T-cell (primary cell): ENCODE measurements at regions not wholly inside any gene's neighbourhood (a gene's known extent, or its start where the extent isn't known, plus 50 kb on each side); places are given as distances from the start of the nearest gene placed in this dataset.
"Not testable (repeated sequence)": the region's sequence is repeated elsewhere in the genome, so short reads cannot be mapped to it uniquely, and the experiment has no call there.

Source experiments
- ATAC-seq, 4 experiments: fragments of 200-7000 bp in 3 of 4; fragments of 150-1000 bp in 1 of 4; cut with Tn5 transposase; replicated peaks in 1 of 4; 1 replicate in 3 of 4; 2 replicates in 1 of 4; pipeline ENCODE4 v1.10.0; 2021; ENCODE audit warnings: moderate library complexity in 3 of 4, mild to moderate bottlenecking in 2 of 4, moderate number of reproducible peaks in 1 of 4
- CTCF ChIA-PET, 2 donors: fragments of 300-600 bp; sonication (Branson Sonifier 250); formaldehyde crosslinking; loops; one replicate each; lab custom pipeline; 2022; ENCODE audit warnings: antibody characterized with exemption in 2 of 2; lab: Charles Lee
- POLR2A ChIA-PET, 2 donors: fragments of 300-600 bp; sonication (Branson Sonifier 250); formaldehyde crosslinking; loops; one replicate each; lab custom pipeline; 2022; ENCODE audit warnings: antibody characterized with exemption in 2 of 2; lab: Charles Lee
- DNase-seq, 35 experiments: peaks; one replicate each; pipeline versions ENCODE4 v3.0.0 to v3.0.0-alpha.2; 2013 to 2023
- H3K27ac ChIP-seq: one replicate; pipeline ENCODE4 v1.5.1; 2013; ENCODE audit warnings: low read length
- H3K27me3 ChIP-seq, 2 experiments: replicated peaks in 1 of 2; 1 replicate in 1 of 2; 2 replicates in 1 of 2; pipeline versions ENCODE4 v1.6.1 to v1.7.0; 2013; ENCODE audit warnings: low read length in 1 of 2, mixed read lengths in 1 of 2; ENCODE audit not compliant: control insufficient read depth in 2 of 2, insufficient read depth in 2 of 2; ENCODE audit errors: extremely low read depth in 1 of 2
- H3K36me3 ChIP-seq, 2 donors: 1 replicate in 1 of 2; 2 replicates in 1 of 2; pipeline versions ENCODE4 v1.6.1 to v1.7.0; 2013; ENCODE audit warnings: low read length in 1 of 2; ENCODE audit not compliant: control insufficient read depth in 2 of 2, insufficient read depth in 1 of 2; ENCODE audit errors: extremely low read depth in 1 of 2
- H3K4me1 ChIP-seq, 2 experiments: 1 replicate in 1 of 2; 2 replicates in 1 of 2; pipeline versions ENCODE4 v1.6.1 to v1.7.0; 2013; ENCODE audit warnings: low read length in 2 of 2, mixed read lengths in 1 of 2; ENCODE audit not compliant: insufficient read depth in 2 of 2, control insufficient read depth in 1 of 2; ENCODE audit errors: extremely low read depth in 1 of 2
- H3K4me3 ChIP-seq, 2 donors: 1 replicate in 1 of 2; 2 replicates in 1 of 2; pipeline versions ENCODE4 v1.5.1 to v1.7.0; 2013; ENCODE audit warnings: mild to moderate bottlenecking in 2 of 2, low read length in 1 of 2, moderate library complexity in 1 of 2; ENCODE audit not compliant: control insufficient read depth in 1 of 2; ENCODE audit errors: extremely low read depth in 1 of 2
- H3K9me3 ChIP-seq: 2 replicates; pipeline ENCODE4 v1.7.0; 2013
- H3K27ac Mint-ChIP-seq, 2 donors: one replicate each; pipeline ENCODE4 v1.8.0; 2020 to 2021; ENCODE audit warnings: mild to moderate bottlenecking in 2 of 2, mixed read lengths in 2 of 2
- H3K27me3 Mint-ChIP-seq, 2 donors: one replicate each; pipeline ENCODE4 v1.8.0; 2021 to 2022; ENCODE audit warnings: mixed read lengths in 2 of 2
- H3K36me3 Mint-ChIP-seq: one replicate; pipeline ENCODE4 v1.8.0; 2021; ENCODE audit warnings: mixed read lengths
- H3K4me1 Mint-ChIP-seq, 3 donors: one replicate each; pipeline ENCODE4 v1.8.0; 2020 to 2022; ENCODE audit warnings: mixed read lengths in 3 of 3, mild to moderate bottlenecking in 1 of 3
- H3K4me3 Mint-ChIP-seq, 3 donors: one replicate each; pipeline ENCODE4 v1.8.0; 2020 to 2022; ENCODE audit warnings: mild to moderate bottlenecking in 3 of 3, mixed read lengths in 3 of 3, moderate library complexity in 3 of 3
- H3K9me3 Mint-ChIP-seq, 3 donors: one replicate each; pipeline ENCODE4 v1.8.0; 2020 to 2022; ENCODE audit warnings: mixed read lengths in 3 of 3
- WGBS: methylation state at CpG from one replicate; pipeline ENCODE4 v1.1.5; 2013; ENCODE audit warnings: missing lambda C conversion rate; ENCODE audit not compliant: insufficient coverage; 5-methylcytosine and 5-hydroxymethylcytosine counted together

GRCh38 chr9:40993375-40993774 lies 135.1 kb downstream of the FOXD4L6 start:
- peaks cover 5 to 13% of the 10 kb centered on the region in 2 experiments for H3K4me1 ChIP-seq
- H3K9me3 Mint-ChIP-seq, ATAC-seq, H3K4me3 ChIP-seq, POLR2A ChIA-PET, H3K27me3 ChIP-seq, DNase-seq, H3K27ac ChIP-seq, H3K27me3 Mint-ChIP-seq, H3K36me3 ChIP-seq, CTCF ChIA-PET, H3K9me3 ChIP-seq: not testable (repeated sequence)
- Mint-ChIP-seq H3K27ac (peak overlapping the region; percentile 22 to 46), H3K4me3 (peak overlapping the region in 1 of 3 donors; percentile 57), H3K4me1 (peaks cover 40 to 52% (median 48%) of the 10 kb centered on the region in 3 donors), H3K36me3 (peaks cover 27% of the 10 kb centered on the region)
- no CpG with 5 or more reads among the region's 4 CpGs for WGBS

- DNase-seq, H3K9me3 ChIP-seq, H3K36me3 ChIP-seq, CTCF ChIA-PET, H3K4me3 Mint-ChIP-seq, H3K9me3 Mint-ChIP-seq, H3K27me3 Mint-ChIP-seq, ATAC-seq, POLR2A ChIA-PET, H3K27me3 ChIP-seq, H3K27ac Mint-ChIP-seq: not testable (repeated sequence)
- Histone ChIP-seq H3K4me1 (peaks cover 5 to 11% of the 10 kb centered on the region in 2 experiments), H3K4me3 (peak overlapping the region; percentile 74 to 83), H3K27ac (peak overlapping the region; percentile 83)
- Mint-ChIP-seq H3K4me1 (peaks cover 36 to 51% (median 43%) of the 10 kb centered on the region in 3 donors), H3K36me3 (peaks cover 31% of the 10 kb centered on the region)
- WGBS: 12% methylated on average over 16 of the region's 25 CpGs
Measured at GRCh38 chr9:40992472-40992821, 136.0 kb downstream of the FOXD4L6 start.

- H3K4me1 Mint-ChIP-seq: peaks cover 30 to 46% (median 39%) of the 10 kb centered on the region in 3 donors
- H3K4me1 ChIP-seq: peaks cover 5 to 11% of the 10 kb centered on the region in 2 experiments
- CTCF ChIA-PET, H3K4me3 Mint-ChIP-seq, H3K27me3 ChIP-seq, H3K27me3 Mint-ChIP-seq, H3K36me3 ChIP-seq, POLR2A ChIA-PET, H3K9me3 Mint-ChIP-seq, H3K27ac Mint-ChIP-seq, H3K9me3 ChIP-seq: not testable (repeated sequence)
- peak; percentile 95 to 100 (median 99) for DNase-seq
- 14% methylated on average over 53 of the region's 54 CpGs for WGBS
- H3K36me3 Mint-ChIP-seq: peaks cover 26% of the 10 kb centered on the region
- ATAC-seq: peak; percentile 97 to 99 (median 98)
- H3K4me3 ChIP-seq: peak overlapping the region; percentile 74 to 83
- peak overlapping the region; percentile 83 for H3K27ac ChIP-seq
Measured at GRCh38 chr9:40991741-40992471, 136.6 kb downstream of the FOXD4L6 start.

- H3K9me3 ChIP-seq, ATAC-seq, H3K27me3 ChIP-seq, H3K4me3 Mint-ChIP-seq, H3K27ac Mint-ChIP-seq, H3K27me3 Mint-ChIP-seq, POLR2A ChIA-PET, H3K9me3 Mint-ChIP-seq, H3K36me3 ChIP-seq: not testable (repeated sequence)
- 21% methylated on average over 12 of the region's 20 CpGs for WGBS
- H3K4me3 ChIP-seq: peak overlapping the region; percentile 74 to 83
- Mint-ChIP-seq H3K4me1 (peaks cover 25 to 41% (median 34%) of the 10 kb centered on the region in 3 donors), H3K36me3 (peaks cover 21% of the 10 kb centered on the region)
- peaks cover 5 to 11% of the 10 kb centered on the region in 2 experiments for H3K4me1 ChIP-seq
- DNase-seq: peak in 1 of 35 experiments; percentile 4
- CTCF ChIA-PET: interaction anchor here in 1 of 2 donors (0.5 kb wide), 1 partner anchor 97 kb away, joined by 6 read pairs; no protein-coding TSS in a partner anchor
- H3K27ac ChIP-seq: peak overlapping the region; percentile 83
Measured at GRCh38 chr9:40991100-40991740, 137.3 kb downstream of the FOXD4L6 start.

- CTCF ChIA-PET: not testable (repeated sequence)
- H3K4me1 Mint-ChIP-seq: peaks cover 6 to 14% (median 8%) of the 10 kb centered on the region in 3 donors
Measured at GRCh38 chr9:40986332-40986731, 142.1 kb downstream of the FOXD4L6 start.

GRCh38 chr9:40975351-40975750 lies 153.1 kb downstream of the FOXD4L6 start:
- H3K4me1 Mint-ChIP-seq, ATAC-seq, H3K27ac ChIP-seq, H3K9me3 Mint-ChIP-seq, DNase-seq, H3K27me3 Mint-ChIP-seq, POLR2A ChIA-PET, H3K4me3 Mint-ChIP-seq, H3K9me3 ChIP-seq, H3K4me3 ChIP-seq, H3K36me3 Mint-ChIP-seq, H3K4me1 ChIP-seq, H3K36me3 ChIP-seq, H3K27me3 ChIP-seq, H3K27ac Mint-ChIP-seq, CTCF ChIA-PET: not testable (repeated sequence)
- WGBS: 97% methylated on average over 7 of the region's 17 CpGs

More at GRCh38 chr9:40986332-40986731, 142.1 kb downstream of the FOXD4L6 start:
- H3K36me3 ChIP-seq, H3K9me3 ChIP-seq, H3K27ac ChIP-seq, POLR2A ChIA-PET, H3K27ac Mint-ChIP-seq, H3K27me3 Mint-ChIP-seq, H3K4me3 ChIP-seq, H3K27me3 ChIP-seq, DNase-seq, H3K4me3 Mint-ChIP-seq, H3K4me1 ChIP-seq, H3K9me3 Mint-ChIP-seq, ATAC-seq: not testable (repeated sequence)
- WGBS: no CpG with 5 or more reads among the region's 2 CpGs
- H3K36me3 Mint-ChIP-seq: peaks cover 15% of the 10 kb centered on the region
